ENCODE measurements at regions not wholly inside any gene's neighbourhood (a gene's known extent, or its start where the extent isn't known, plus 50 kb on each side); places are given as distances from the start of the nearest gene placed in this dataset.

GRCh38 chr14:62126879-62127478, 364.8 kb downstream of the SNAPC1 start:
- H3K9me3 ChIP-seq, result no peaks in the 10 kb centered on the region
- H3K27me3 ChIP-seq, result peaks cover 0 to 71% (median 50%) of the 10 kb centered on the region in 7 donors
- WGBS, 2 donors, result 9 to 14% methylated on average over 7 of the region's 7 CpGs
- no peaks in the 10 kb centered on the region for H3K4me1 ChIP-seq
- no peak overlapping the region for H3K4me3 ChIP-seq
- intact Hi-C loops (cut with DNase I), result loop anchor here (2.0 to 10.0 kb wide), 9 partner anchors 230 to 832 kb away; no protein-coding TSS in a partner anchor
- TF ChIP-seq, protein P1, sequence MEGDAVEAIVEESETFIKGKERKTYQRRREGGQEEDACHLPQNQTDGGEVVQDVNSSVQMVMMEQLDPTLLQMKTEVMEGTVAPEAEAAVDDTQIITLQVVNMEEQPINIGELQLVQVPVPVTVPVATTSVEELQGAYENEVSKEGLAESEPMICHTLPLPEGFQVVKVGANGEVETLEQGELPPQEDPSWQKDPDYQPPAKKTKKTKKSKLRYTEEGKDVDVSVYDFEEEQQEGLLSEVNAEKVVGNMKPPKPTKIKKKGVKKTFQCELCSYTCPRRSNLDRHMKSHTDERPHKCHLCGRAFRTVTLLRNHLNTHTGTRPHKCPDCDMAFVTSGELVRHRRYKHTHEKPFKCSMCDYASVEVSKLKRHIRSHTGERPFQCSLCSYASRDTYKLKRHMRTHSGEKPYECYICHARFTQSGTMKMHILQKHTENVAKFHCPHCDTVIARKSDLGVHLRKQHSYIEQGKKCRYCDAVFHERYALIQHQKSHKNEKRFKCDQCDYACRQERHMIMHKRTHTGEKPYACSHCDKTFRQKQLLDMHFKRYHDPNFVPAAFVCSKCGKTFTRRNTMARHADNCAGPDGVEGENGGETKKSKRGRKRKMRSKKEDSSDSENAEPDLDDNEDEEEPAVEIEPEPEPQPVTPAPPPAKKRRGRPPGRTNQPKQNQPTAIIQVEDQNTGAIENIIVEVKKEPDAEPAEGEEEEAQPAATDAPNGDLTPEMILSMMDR (IDR thresholded peaks at IDR 0.05), result peak; percentile 31 to 80 (median 72)
- H3K27ac ChIP-seq, result no peak overlapping the region
- DNase-seq (peak in 1 of 2 donors; percentile 5), ATAC-seq (peak in 1 of 8 donors; percentile 69)
- no peaks in the 10 kb centered on the region for H3K36me3 ChIP-seq

DNA sequence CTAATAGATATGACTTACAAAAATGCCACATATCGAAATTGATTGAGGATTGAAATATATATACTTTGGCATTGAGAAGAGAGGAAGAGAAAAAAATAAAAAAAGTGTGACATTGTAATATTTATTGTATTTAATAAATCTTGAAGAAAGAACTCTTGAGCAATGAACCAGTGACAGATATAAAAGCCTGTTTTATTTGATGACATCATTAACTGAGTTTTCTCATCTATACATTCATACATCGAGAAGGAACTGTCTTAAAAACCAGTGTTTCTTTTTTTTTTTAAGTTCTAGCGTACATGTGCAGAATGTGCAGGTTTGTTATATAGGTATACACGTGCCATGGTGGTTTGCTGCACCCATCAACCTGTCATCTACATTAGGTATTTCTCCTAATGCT, 368.2 kb downstream of the SNAPC1 start:
- Histone ChIP-seq H3K27ac (no peak overlapping the region), H3K27me3 (peaks cover 0 to 59% (median 27%) of the 10 kb centered on the region in 7 donors), H3K36me3 (no peaks in the 10 kb centered on the region), H3K4me1 (no peaks in the 10 kb centered on the region), H3K4me3 (no peak overlapping the region), H3K9me3 (no peaks in the 10 kb centered on the region)
- intact Hi-C loops (cut with DNase I), result no loop called here
- TF ChIP-seq, protein P1 (IDR thresholded peaks at IDR 0.05), result no peak
- 74 to 76% methylated on average over 4 of the region's 4 CpGs for WGBS, 2 donors
- ATAC-seq (no peak), DNase-seq (no peak)

DNA sequence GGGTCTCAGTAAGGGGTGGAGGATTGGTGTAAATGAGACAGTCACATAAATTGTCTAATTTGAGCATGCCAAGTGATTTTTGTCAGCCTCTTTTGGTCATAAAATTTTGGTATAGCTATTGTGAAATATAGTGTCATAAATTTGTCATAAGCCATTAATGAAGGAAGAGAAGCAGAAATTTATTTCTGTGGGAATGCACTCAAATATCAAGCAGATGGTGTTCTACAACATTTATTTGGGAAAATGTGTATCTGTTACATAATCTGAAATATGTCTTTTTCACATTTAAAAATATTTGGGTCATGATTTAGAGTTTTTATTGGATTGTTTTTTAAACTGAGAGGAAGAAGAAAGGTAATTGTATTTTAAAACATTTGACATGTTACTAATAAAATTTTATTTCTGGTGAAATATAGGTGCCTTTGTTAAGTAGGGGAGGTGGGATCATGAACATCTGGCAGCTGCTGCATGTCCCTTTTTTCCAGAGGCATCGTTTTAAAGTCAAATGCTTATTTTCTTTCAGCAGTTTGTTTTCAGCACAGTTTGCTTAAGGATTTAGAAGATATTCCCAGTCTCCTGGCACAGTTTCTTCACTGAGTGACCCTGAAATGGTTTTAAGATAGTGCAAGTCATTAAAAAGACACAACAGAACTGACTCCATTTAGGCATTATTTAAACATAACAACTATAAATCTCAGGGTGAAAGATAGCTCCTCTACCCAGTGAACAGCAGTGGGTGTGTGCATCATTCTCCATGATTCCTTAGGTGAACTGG, 371.7 kb downstream of the SNAPC1 start:
- peaks cover 0 to 36% (median 14%) of the 10 kb centered on the region in 7 donors for H3K27me3 ChIP-seq
- TF ChIP-seq, protein P1 (IDR thresholded peaks at IDR 0.05), result no peak
- H3K36me3 ChIP-seq, result no peaks in the 10 kb centered on the region
- no peak overlapping the region for H3K27ac ChIP-seq
- intact Hi-C loops (cut with DNase I), result no loop called here
- ATAC-seq (no peak), DNase-seq (no peak)
- H3K4me3 ChIP-seq, result no peak overlapping the region
- H3K4me1 ChIP-seq, result no peaks in the 10 kb centered on the region
- WGBS, 2 donors, result 42 to 53% methylated on average over 1 of the region's 1 CpG
- H3K9me3 ChIP-seq, result no peaks in the 10 kb centered on the region

DNA sequence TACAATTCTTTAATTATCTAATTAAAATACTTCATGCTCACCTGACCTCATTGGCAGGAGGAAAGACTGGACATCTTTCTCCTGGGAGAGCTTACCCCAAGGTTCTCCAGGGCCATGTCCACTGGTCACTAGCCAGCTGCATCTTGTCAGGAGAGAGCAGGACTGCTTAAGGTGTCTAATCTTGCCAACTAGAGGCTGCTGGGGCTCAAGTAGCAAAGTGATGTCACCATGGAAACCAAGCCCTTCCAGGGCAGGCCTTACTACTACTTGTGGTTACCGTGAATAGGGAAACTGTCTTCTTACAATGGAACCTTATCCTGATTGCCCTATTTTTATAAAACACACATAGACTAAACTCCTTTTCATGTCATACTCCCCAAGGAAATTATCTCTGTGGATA, 376.4 kb downstream of the SNAPC1 start:
- peaks cover 0 to 13% (median 1%) of the 10 kb centered on the region in 7 donors for H3K27me3 ChIP-seq
- no peak for DNase-seq
- peaks cover 0 to 7% (median 0%) of the 10 kb centered on the region in 9 donors for H3K4me1 ChIP-seq
- no peaks in the 10 kb centered on the region for H3K9me3 ChIP-seq
- 16 to 39% methylated on average over 1 of the region's 1 CpG for whole genome bisulfite sequencing, 2 donors
- intact Hi-C loops (cut with DNase I), result no loop called here
- no peaks in the 10 kb centered on the region for H3K36me3 ChIP-seq
- ATAC-seq, result peak in 1 of 8 donors; percentile 44
- no peak overlapping the region for H3K4me3 ChIP-seq
- TF ChIP-seq, protein P1 (IDR thresholded peaks at IDR 0.05), result no peak
- no peak overlapping the region for H3K27ac ChIP-seq

Data from heart right ventricle (tissue), 16 donors.